ENCODE measurements at regions not wholly inside any gene's neighbourhood (a gene's known extent, or its start where the extent isn't known, plus 50 kb on each side); places are given as distances from the start of the nearest gene placed in this dataset.

- no peak for FAIRE-seq
Observed at GRCh38 chr11:104325093-104325492, 161.1 kb upstream of the PDGFD start.

- FAIRE-seq, result no peak
Observed at GRCh38 chr11:104324276-104324675, 160.3 kb upstream of the PDGFD start.

- no peak for FAIRE-seq
Observed at GRCh38 chr11:104323841-104324240, 159.9 kb upstream of the PDGFD start.

GRCh38 chr11:104322696-104323095 is 158.7 kb upstream of the PDGFD start:
- no peak for FAIRE-seq

- FAIRE-seq, result no peak
Observed at GRCh38 chr11:104320956-104321355, 157.0 kb upstream of the PDGFD start.

GRCh38 chr11:104320097-104320496 is 156.2 kb upstream of the PDGFD start:
- FAIRE-seq, result no peak

GRCh38 chr11:104319396-104319795 is 155.4 kb upstream of the PDGFD start:
- FAIRE-seq, result no peak

- no peak for FAIRE-seq
Observed at GRCh38 chr11:104306862-104307474, 143.0 kb upstream of the PDGFD start.

- no peak for FAIRE-seq
Observed at GRCh38 chr11:104301776-104302175, 137.8 kb upstream of the PDGFD start.

- FAIRE-seq, result no peak
Observed at GRCh38 chr11:104291646-104292045, 127.7 kb upstream of the PDGFD start.

- FAIRE-seq, result no peak
Observed at GRCh38 chr11:104286129-104286528, 122.2 kb upstream of the PDGFD start.

GRCh38 chr11:104279587-104279986 is 115.6 kb upstream of the PDGFD start:
- FAIRE-seq, result no peak

- FAIRE-seq, result no peak
Observed at GRCh38 chr11:104275992-104276391, 112.0 kb upstream of the PDGFD start.

- FAIRE-seq, result no peak
Observed at GRCh38 chr11:104260456-104260855, 96.5 kb upstream of the PDGFD start.

- FAIRE-seq, result no peak
Observed at GRCh38 chr11:104259121-104259610, 95.2 kb upstream of the PDGFD start.

GRCh38 chr11:104256525-104256924 is 92.6 kb upstream of the PDGFD start:
- no peak for FAIRE-seq

GRCh38 chr11:104254347-104254746 is 90.4 kb upstream of the PDGFD start:
- no peak for FAIRE-seq

GRCh38 chr11:104246590-104246989 is 82.6 kb upstream of the PDGFD start:
- no peak for FAIRE-seq

GRCh38 chr11:104238916-104239315 is 75.0 kb upstream of the PDGFD start:
- no peak for FAIRE-seq

- no peak for FAIRE-seq
Observed at GRCh38 chr11:104225047-104225446, 61.1 kb upstream of the PDGFD start.

GRCh38 chr11:104222464-104222863 is 58.5 kb upstream of the PDGFD start:
- FAIRE-seq, result no peak

- no peak for FAIRE-seq
Observed at GRCh38 chr11:104221455-104221854, 57.5 kb upstream of the PDGFD start.

- FAIRE-seq, result no peak
Observed at GRCh38 chr11:104219096-104219495, 55.1 kb upstream of the PDGFD start.

- FAIRE-seq, result no peak
Observed at GRCh38 chr11:104214517-104214916, 50.6 kb upstream of the PDGFD start.
